Body of pancreas (tissue), 4 donors: ENCODE measurements at regions not wholly inside any gene's neighbourhood (a gene's known extent, or its start where the extent isn't known, plus 50 kb on each side); places are given as distances from the start of the nearest gene placed in this dataset.

Experiments used
- POLR2A ChIP-seq, 3 donors: fragments of 450-650 bp; IDR thresholded peaks; one replicate each; pipeline ENCODE4 v1.6.1; 2016; ENCODE audit warnings: antibody characterized with exemption in 3 of 3, mild to moderate bottlenecking in 2 of 3
- TF ChIP-seq, protein P1 (sequence below), 7 experiments: fragments of 450-650 bp in 4 of 7; fragments of 200-600 bp in 3 of 7; sonication (generic) in 3 of 7; IDR thresholded peaks; one replicate each; pipeline ENCODE4 v1.5.1; 2016 to 2019; ENCODE audit warnings: antibody characterized with exemption in 7 of 7

DNA sequence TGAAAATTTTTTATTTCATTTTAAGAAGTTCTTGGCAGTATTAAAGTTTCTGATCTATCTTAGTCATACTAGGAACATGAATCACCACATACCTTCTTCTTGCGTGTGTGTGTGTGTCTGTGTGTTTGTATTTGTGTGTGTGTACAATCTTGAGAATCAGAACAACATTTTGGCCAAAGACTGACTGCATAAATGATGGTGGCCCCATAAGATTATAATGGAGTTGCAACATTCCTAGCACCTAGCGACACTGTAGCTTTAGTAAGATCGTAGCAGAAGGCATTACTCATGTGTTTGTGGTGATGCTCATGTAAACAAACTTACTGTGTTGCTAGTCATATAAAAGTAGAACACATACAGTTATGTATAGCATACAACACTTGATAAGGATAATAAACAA lies 205.4 kb downstream of the FAM76B start:
- TF ChIP-seq, protein P1, sequence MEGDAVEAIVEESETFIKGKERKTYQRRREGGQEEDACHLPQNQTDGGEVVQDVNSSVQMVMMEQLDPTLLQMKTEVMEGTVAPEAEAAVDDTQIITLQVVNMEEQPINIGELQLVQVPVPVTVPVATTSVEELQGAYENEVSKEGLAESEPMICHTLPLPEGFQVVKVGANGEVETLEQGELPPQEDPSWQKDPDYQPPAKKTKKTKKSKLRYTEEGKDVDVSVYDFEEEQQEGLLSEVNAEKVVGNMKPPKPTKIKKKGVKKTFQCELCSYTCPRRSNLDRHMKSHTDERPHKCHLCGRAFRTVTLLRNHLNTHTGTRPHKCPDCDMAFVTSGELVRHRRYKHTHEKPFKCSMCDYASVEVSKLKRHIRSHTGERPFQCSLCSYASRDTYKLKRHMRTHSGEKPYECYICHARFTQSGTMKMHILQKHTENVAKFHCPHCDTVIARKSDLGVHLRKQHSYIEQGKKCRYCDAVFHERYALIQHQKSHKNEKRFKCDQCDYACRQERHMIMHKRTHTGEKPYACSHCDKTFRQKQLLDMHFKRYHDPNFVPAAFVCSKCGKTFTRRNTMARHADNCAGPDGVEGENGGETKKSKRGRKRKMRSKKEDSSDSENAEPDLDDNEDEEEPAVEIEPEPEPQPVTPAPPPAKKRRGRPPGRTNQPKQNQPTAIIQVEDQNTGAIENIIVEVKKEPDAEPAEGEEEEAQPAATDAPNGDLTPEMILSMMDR (IDR thresholded peaks at IDR 0.05), result no peak
- no peak for TF ChIP-seq POLR2A (IDR thresholded peaks at IDR 0.05)
